ENCODE measurements at regions not wholly inside any gene's neighbourhood (a gene's known extent, or its start where the extent isn't known, plus 50 kb on each side); places are given as distances from the start of the nearest gene placed in this dataset.

- no peak overlapping the region for H3K27ac Mint-ChIP-seq (ENCODE audit: unreplicated experiment)
- no peak for DNase-seq (ENCODE audit: low spot score)
- peaks cover 28% of the 10 kb centered on the region for H3K4me1 Mint-ChIP-seq (ENCODE audit: low read depth)
- H3K36me3 Mint-ChIP-seq (ENCODE audit: low read depth): no peaks in the 10 kb centered on the region
- H3K4me3 Mint-ChIP-seq (ENCODE audit: unreplicated experiment): no peak overlapping the region
- no peaks in the 10 kb centered on the region for H3K27me3 Mint-ChIP-seq (ENCODE audit: low read depth)
- TF ChIP-seq CTCF (IDR thresholded peaks at IDR 0.05): no peak
- no peaks in the 10 kb centered on the region for H3K9me3 Mint-ChIP-seq (ENCODE audit: low read depth)
Measured at GRCh38 chr11:109973486-109973885, 119.7 kb upstream of the ZC3H12C start.

GRCh38 chr11:109974523-109974922, 118.7 kb upstream of the ZC3H12C start:
- no peak for DNase-seq (ENCODE audit: low spot score)
- no peak overlapping the region for H3K4me3 Mint-ChIP-seq (ENCODE audit: unreplicated experiment)
- no peaks in the 10 kb centered on the region for H3K36me3 Mint-ChIP-seq (ENCODE audit: low read depth)
- no peaks in the 10 kb centered on the region for H3K9me3 Mint-ChIP-seq (ENCODE audit: low read depth)
- no peaks in the 10 kb centered on the region for H3K27me3 Mint-ChIP-seq (ENCODE audit: low read depth)
- peaks cover 33% of the 10 kb centered on the region for H3K4me1 Mint-ChIP-seq (ENCODE audit: low read depth)
- H3K27ac Mint-ChIP-seq (ENCODE audit: unreplicated experiment): no peak overlapping the region
- no peak for TF ChIP-seq CTCF (IDR thresholded peaks at IDR 0.05)

GRCh38 chr11:109978895-109979294, 114.3 kb upstream of the ZC3H12C start:
- Mint-ChIP-seq H3K27me3 (ENCODE audit: low read depth) (no peaks in the 10 kb centered on the region), H3K36me3 (ENCODE audit: low read depth) (no peaks in the 10 kb centered on the region)
- no peak for DNase-seq (ENCODE audit: low spot score)

GRCh38 chr11:109981031-109981636, 112.1 kb upstream of the ZC3H12C start:
- Mint-ChIP-seq H3K9me3 (ENCODE audit: low read depth) (no peaks in the 10 kb centered on the region), H3K4me3 (ENCODE audit: unreplicated experiment) (no peak overlapping the region), H3K27ac (ENCODE audit: unreplicated experiment) (no peak overlapping the region), H3K27me3 (ENCODE audit: low read depth) (no peaks in the 10 kb centered on the region), H3K36me3 (ENCODE audit: low read depth) (no peaks in the 10 kb centered on the region), H3K4me1 (ENCODE audit: low read depth) (peaks cover 6% of the 10 kb centered on the region)
- TF ChIP-seq CTCF (IDR thresholded peaks at IDR 0.05): no peak
- no peak for DNase-seq (ENCODE audit: low spot score)

More at GRCh38 chr11:109978895-109979294, 114.3 kb upstream of the ZC3H12C start:
- Mint-ChIP-seq H3K27ac (ENCODE audit: unreplicated experiment) (no peak overlapping the region), H3K4me1 (ENCODE audit: low read depth) (peaks cover 6% of the 10 kb centered on the region), H3K9me3 (ENCODE audit: low read depth) (no peaks in the 10 kb centered on the region), H3K4me3 (ENCODE audit: unreplicated experiment) (no peak overlapping the region)
- no peak for TF ChIP-seq CTCF (IDR thresholded peaks at IDR 0.05)

GRCh38 chr11:109983358-109983757, 109.8 kb upstream of the ZC3H12C start:
- DNase-seq (ENCODE audit: low spot score): no peak
- Mint-ChIP-seq H3K4me3 (ENCODE audit: unreplicated experiment) (no peak overlapping the region), H3K27ac (ENCODE audit: unreplicated experiment) (no peak overlapping the region), H3K9me3 (ENCODE audit: low read depth) (no peaks in the 10 kb centered on the region), H3K4me1 (ENCODE audit: low read depth) (peaks cover 6% of the 10 kb centered on the region), H3K36me3 (ENCODE audit: low read depth) (no peaks in the 10 kb centered on the region), H3K27me3 (ENCODE audit: low read depth) (no peaks in the 10 kb centered on the region)
- TF ChIP-seq CTCF (IDR thresholded peaks at IDR 0.05): no peak

All from chondrocyte (in vitro differentiated cells).